ENCODE measurements at regions not wholly inside any gene's neighbourhood (a gene's known extent, or its start where the extent isn't known, plus 50 kb on each side); places are given as distances from the start of the nearest gene placed in this dataset.
"Not testable (repeated sequence)": the region's sequence is repeated elsewhere in the genome, so short reads cannot be mapped to it uniquely, and the experiment has no call there.

DNA sequence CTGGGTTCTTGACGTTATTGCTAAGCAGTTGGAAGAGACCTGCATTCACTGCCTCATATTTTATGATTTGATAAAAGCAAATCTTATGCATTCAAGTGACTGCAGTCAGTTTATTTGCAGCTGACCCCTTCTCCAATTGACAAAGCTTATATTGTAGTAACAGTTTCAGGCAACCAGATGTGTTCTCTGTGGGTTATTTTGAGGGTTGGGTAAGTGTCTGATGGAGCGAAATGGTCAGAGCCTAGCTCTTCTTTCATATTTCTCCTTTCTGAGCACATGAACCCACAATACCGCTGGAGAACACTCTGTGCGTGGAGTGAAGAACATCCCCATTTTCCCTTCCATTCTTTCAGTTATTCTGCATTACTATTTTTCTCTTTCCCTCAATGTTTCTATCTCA lies 125.8 kb upstream of the KCNH8 start:
- Mint-ChIP-seq H3K27ac (no peak overlapping the region), H3K36me3 (no peaks in the 10 kb centered on the region), H3K4me3 (no peak overlapping the region), H3K27me3 (no peaks in the 10 kb centered on the region), H3K4me1 (no peaks in the 10 kb centered on the region), H3K9me3 (peaks cover 0 to 4% (median 0%) of the 10 kb centered on the region in 7 donors)
- ATAC-seq (ENCODE audit: low read depth in 2 of 2): no peak
- DNase-seq: no peak

DNA sequence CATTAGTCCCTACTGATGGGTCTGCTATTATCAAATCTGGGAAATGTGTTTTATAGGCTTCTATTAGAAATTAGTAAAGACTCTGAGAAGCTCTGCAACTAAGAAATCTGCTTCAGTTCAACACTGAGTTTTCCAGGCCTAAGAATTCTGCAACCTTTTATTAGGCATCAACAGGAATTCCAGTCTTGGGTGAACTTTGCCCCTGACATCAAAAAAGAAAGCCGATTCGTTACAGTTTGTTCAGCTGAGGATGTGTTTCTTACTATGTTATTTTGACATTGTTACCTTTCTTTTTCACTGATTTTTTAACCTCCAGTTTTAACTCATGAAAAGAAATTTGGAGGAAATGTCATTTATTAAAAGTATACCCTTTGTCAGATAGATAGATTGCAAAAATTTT lies 131.5 kb upstream of the KCNH8 start:
- no peak for DNase-seq
- Mint-ChIP-seq H3K4me3 (no peak overlapping the region), H3K27me3 (no peaks in the 10 kb centered on the region), H3K27ac (no peak overlapping the region), H3K4me1 (no peaks in the 10 kb centered on the region), H3K9me3 (peaks cover 0 to 4% (median 0%) of the 10 kb centered on the region in 7 donors), H3K36me3 (no peaks in the 10 kb centered on the region)
- ATAC-seq (ENCODE audit: low read depth in 2 of 2): no peak

DNA sequence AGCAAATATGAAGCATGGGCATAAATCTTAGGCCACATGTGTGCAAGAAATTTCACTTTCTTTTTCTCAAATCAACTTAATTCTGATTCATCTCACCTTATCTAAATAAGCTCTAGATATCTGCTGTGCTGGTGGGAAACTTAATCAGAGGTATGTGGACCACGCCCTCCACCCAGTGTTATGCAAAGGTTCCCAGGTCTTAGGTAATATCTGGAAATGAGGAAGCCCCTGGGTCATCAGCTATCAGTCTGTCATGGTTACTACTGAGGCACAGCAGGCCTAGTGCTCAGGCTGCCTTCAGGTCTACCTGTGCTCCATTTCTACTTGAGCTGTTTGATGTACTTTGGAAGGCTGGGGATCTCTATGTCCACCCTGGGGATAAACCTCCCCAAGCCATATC lies 134.4 kb upstream of the KCNH8 start:
- Mint-ChIP-seq H3K9me3 (peaks cover 0 to 7% (median 2%) of the 10 kb centered on the region in 7 donors), H3K36me3 (no peaks in the 10 kb centered on the region), H3K27ac (no peak overlapping the region), H3K4me3 (no peak overlapping the region), H3K4me1 (no peaks in the 10 kb centered on the region), H3K27me3 (no peaks in the 10 kb centered on the region)
- no peak for DNase-seq
- ATAC-seq (ENCODE audit: low read depth in 2 of 2): no peak

DNA sequence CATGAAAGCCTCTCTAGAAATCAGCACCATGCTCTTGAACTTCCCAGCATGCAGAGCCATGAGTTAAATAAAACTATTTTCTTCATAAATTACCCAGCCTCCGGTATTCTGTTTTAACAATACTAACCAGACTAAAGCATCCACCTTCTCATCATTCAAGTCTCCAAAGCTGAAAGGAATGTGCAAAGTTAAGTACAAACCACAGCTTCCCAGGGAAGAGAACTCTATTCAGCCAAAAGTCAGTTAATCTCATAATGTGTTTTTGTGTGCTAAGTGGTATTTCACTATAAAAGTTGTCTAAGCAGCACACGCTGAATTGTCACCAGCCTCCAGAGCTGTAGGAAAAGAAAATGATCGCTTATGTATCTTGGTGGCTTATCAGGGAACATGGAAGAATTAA lies 135.5 kb upstream of the KCNH8 start:
- H3K4me1 Mint-ChIP-seq: no peaks in the 10 kb centered on the region
- H3K27ac Mint-ChIP-seq: no peak overlapping the region
- peaks cover 0 to 4% (median 2%) of the 10 kb centered on the region in 7 donors for H3K9me3 Mint-ChIP-seq
- H3K4me3 Mint-ChIP-seq: no peak overlapping the region
- no peak for DNase-seq
- ATAC-seq (ENCODE audit: low read depth in 2 of 2): no peak
- no peaks in the 10 kb centered on the region for H3K27me3 Mint-ChIP-seq
- no peaks in the 10 kb centered on the region for H3K36me3 Mint-ChIP-seq

DNA sequence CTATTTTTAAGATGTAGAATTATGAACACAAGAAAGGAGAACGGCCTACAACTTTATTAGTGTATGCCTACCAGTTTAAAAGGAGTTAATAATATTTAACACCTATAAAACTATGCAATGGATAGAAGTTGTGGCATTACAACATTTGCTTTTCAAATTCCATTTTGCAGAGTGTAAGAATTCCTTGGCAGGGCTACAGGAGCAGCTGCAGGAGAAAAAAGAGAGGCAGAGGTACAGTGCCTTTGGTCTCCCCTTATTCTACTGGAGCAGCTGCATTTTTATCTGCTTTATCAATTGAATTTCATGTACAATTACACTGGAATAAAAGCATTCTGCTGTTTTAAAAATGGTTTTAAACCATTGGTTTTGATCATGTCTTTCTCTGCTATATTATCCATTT lies 145.7 kb upstream of the KCNH8 start:
- H3K4me3 Mint-ChIP-seq: no peak overlapping the region
- H3K27me3 Mint-ChIP-seq: no peaks in the 10 kb centered on the region
- no peak for ATAC-seq (ENCODE audit: low read depth in 2 of 2)
- no peak for DNase-seq
- no peaks in the 10 kb centered on the region for H3K4me1 Mint-ChIP-seq
- H3K27ac Mint-ChIP-seq: no peak overlapping the region
- H3K36me3 Mint-ChIP-seq: no peaks in the 10 kb centered on the region
- peaks cover 0 to 7% (median 2%) of the 10 kb centered on the region in 7 donors for H3K9me3 Mint-ChIP-seq

DNA sequence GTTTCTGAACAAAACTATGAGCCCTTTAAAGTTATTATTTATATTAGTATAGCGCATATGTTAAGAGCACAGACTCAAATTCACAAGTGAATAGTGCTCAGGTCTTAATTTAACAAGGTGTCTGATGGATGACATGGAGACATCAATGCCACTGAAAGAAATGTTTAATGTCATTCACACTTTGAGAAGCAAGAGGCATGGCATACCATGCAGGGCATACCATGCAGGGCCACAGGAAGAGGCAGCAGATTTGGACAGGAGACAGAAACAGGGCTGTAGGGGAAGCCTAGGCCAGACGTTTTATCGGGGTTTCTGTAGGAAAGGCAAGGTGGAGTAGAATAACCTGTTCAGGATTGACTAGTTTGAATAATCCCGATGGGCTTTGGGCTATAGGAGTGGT lies 150.2 kb upstream of the KCNH8 start:
- Mint-ChIP-seq H3K36me3 (peaks cover 4 to 9% of the 10 kb centered on the region in 2 donors), H3K27ac (no peak overlapping the region), H3K4me1 (no peaks in the 10 kb centered on the region), H3K9me3 (peaks cover 5 to 14% (median 9%) of the 10 kb centered on the region in 7 donors), H3K4me3 (no peak overlapping the region), H3K27me3 (no peaks in the 10 kb centered on the region)
- no peak for DNase-seq
- ATAC-seq (ENCODE audit: low read depth in 2 of 2): no peak

DNA sequence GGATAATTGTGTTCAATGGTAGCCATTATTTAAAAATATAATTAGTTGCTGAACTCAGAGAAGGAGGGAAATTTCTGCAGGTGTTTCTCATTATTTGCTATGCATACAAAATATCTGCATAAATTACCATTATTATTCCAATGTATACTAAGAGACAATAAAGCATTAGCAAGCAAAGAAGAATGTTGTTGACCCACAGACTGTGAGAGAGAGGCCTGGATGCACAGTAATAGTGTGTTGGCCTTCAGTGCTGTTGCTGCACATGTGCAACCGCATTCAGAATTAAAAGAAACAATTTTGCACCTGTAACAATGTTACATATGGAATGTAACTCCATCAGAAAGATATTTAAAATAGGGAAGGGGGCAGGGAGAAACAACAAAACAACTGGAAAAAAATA lies 155.6 kb upstream of the KCNH8 start:
- no peak overlapping the region for H3K27ac Mint-ChIP-seq
- no peak for ATAC-seq (ENCODE audit: low read depth in 2 of 2)
- H3K27me3 Mint-ChIP-seq: no peaks in the 10 kb centered on the region
- H3K36me3 Mint-ChIP-seq: peaks cover 4 to 9% of the 10 kb centered on the region in 2 donors
- H3K9me3 Mint-ChIP-seq: peaks cover 5 to 14% (median 9%) of the 10 kb centered on the region in 7 donors
- no peak for DNase-seq
- H3K4me3 Mint-ChIP-seq: no peak overlapping the region
- no peaks in the 10 kb centered on the region for H3K4me1 Mint-ChIP-seq

DNA sequence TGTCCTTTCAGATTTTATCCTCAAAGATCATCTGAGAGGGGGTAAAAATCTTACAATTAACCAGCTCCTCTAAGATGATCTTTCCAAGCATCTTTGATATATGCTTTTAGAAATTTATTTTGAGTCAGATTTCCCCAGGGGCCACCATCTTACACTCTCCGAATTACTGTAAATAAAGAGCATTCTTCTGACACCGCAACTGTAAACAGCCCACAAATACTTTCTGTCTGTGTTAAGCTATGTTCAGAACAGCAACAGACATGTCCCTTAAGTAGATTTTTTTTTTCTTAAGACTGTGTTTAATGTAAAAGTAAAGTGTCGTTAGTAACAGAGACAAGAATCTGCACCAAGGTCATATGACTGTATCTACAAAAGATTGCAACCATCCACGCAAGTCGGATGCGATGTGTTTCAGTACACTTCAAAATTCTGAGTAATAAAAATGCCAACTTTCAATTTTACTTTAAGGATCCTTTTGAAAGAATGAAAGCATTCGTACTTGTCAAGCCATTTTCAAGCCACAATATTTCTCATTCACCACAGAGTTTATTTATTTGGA lies 159.0 kb upstream of the KCNH8 start:
- H3K4me3 Mint-ChIP-seq: no peak overlapping the region
- DNase-seq: no peak
- H3K27ac Mint-ChIP-seq: no peak overlapping the region
- no peak for ATAC-seq (ENCODE audit: low read depth in 2 of 2)
- H3K4me1 Mint-ChIP-seq: no peaks in the 10 kb centered on the region
- H3K9me3 Mint-ChIP-seq: peaks cover 0 to 2% (median 0%) of the 10 kb centered on the region in 7 donors
- H3K27me3 Mint-ChIP-seq: no peaks in the 10 kb centered on the region
- no peaks in the 10 kb centered on the region for H3K36me3 Mint-ChIP-seq

DNA sequence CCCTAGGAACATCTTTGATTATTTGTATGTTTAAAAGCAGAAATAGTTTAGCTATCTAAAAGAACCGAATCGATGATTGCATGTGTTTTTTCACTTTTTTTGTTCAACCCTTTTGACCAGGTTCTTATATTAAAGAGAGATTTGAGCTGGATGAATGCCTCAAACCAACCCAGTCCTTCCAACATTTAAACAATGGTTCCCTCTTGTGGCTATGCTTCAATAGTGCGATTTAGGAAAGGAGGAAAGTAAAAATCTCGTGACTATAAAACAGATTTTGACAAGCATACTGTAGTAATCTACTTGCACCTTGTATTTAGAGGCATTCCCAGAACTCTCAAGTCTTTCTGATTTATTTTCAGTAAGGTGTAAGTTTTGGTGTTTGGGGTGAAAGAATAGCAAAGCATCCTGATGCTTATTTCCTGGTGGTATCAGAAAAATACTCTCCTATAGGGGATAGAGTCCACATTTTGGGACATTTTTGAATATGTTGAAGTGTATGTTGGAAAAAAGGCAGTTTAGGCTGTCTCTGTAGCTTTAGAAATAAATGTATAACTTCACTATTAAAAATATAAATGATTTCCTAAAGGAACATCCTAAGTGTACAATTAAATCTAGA lies 159.6 kb upstream of the KCNH8 start:
- H3K36me3 Mint-ChIP-seq: no peaks in the 10 kb centered on the region
- no peaks in the 10 kb centered on the region for H3K27me3 Mint-ChIP-seq
- DNase-seq (no peak), ATAC-seq (ENCODE audit: low read depth in 2 of 2) (no peak)
- H3K4me1 Mint-ChIP-seq: no peaks in the 10 kb centered on the region
- H3K9me3 Mint-ChIP-seq: no peaks in the 10 kb centered on the region
- H3K4me3 Mint-ChIP-seq: no peak overlapping the region
- no peak overlapping the region for H3K27ac Mint-ChIP-seq

DNA sequence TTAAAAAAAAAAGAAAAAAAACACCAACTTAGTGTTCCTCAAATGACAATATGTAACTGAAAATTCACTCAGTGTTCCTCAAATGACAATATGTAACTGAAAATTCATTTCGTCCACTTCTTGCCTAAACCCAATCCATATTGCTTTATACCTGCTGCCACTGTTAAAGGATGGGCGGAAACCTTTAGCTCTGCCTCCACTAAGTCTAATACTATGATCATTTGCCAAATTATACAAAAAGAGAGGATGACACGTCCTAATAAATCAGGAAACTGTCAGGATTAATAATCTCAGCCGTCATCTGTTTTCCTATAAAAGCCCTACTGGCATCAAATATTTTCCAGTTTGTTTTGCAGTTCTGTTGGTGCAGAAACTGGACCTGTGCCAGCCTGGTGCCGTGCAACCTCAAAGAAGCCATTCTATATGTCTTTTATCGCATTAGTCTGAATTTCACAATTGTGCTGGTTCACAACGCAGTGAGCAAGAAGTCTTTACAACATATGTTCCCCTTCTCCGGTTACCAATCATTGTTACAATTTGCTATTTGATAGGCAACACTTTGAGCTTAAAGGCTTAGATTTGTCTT lies 160.4 kb upstream of the KCNH8 start:
- no peak for ATAC-seq (ENCODE audit: low read depth in 2 of 2)
- H3K4me3 Mint-ChIP-seq: no peak overlapping the region
- H3K27ac Mint-ChIP-seq: peak overlapping the region in 1 of 6 donors; percentile 88
- H3K36me3 Mint-ChIP-seq: no peaks in the 10 kb centered on the region
- no peaks in the 10 kb centered on the region for H3K27me3 Mint-ChIP-seq
- no peaks in the 10 kb centered on the region for H3K4me1 Mint-ChIP-seq
- H3K9me3 Mint-ChIP-seq: no peaks in the 10 kb centered on the region
- no peak for DNase-seq

DNA sequence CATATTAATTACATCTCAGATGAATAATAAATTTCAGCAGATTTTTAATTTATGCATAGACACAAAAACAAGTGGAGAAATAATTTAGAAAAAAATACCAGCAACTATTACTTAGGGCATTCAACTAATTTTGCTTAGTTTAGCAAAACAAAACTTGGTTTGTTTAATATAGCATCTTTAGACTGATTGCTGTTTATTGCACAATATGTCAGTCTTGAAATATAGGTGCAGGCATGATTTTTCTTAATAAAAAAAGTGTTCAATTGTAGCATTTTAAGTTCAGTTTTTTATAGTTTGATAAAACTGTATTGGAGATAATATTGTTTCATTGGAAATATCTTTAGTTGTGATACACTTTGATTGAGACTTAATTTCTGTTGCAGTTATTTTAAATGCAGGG lies 161.2 kb upstream of the KCNH8 start:
- Mint-ChIP-seq H3K36me3 (no peaks in the 10 kb centered on the region), H3K27me3 (no peaks in the 10 kb centered on the region), H3K9me3 (no peaks in the 10 kb centered on the region), H3K4me1 (no peaks in the 10 kb centered on the region), H3K4me3 (no peak overlapping the region), H3K27ac (no peak overlapping the region)
- no peak for ATAC-seq (ENCODE audit: low read depth in 2 of 2)
- DNase-seq: no peak

DNA sequence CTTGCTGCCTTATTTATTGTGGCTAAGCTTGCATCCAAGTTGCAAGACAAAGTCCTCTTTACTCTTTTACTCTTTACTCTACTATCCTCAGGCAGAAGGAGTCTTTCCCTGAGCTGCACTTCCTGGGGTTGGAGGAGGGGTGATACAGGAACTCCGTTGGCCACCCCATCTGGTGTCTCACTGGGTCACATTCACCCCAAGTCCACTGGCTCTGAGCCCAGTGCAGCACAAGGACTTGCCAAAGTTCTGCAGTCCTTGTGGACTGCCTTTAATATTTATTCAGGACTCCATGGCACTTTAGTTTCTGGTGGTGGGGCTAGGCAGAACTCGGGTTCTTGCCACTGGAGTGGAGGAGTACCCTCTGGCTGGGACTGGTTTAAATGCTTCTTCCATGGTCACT lies 165.4 kb upstream of the KCNH8 start:
- no peak for DNase-seq
- Mint-ChIP-seq H3K27me3 (no peaks in the 10 kb centered on the region), H3K4me3 (peak overlapping the region in 1 of 8 donors; percentile 68), H3K27ac (peak overlapping the region in 1 of 6 donors; percentile 81), H3K36me3 (no peaks in the 10 kb centered on the region), H3K4me1 (no peaks in the 10 kb centered on the region), H3K9me3 (peaks cover 0 to 6% (median 0%) of the 10 kb centered on the region in 7 donors)
- ATAC-seq (ENCODE audit: low read depth in 2 of 2): no peak

DNA sequence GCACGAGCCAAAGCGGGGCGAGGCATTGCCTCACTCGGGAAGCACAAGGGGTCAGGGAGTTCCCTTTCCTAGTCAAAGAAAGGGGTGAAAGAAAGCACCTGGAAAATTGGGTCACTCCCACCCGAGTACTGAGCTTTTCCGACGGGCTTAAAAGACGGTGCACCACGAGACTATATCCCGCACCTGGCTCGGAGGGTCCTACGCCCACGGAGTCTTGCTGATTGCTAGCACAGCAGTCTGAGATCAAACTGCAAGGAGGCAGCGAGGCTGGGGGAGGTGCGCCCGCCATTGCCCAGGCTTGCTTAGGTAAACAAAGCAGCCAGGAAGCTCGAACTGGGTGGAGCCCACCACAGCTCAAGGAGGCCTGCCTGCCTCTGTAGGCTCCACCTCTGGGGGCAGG lies 172.2 kb upstream of the KCNH8 start:
- H3K4me3 Mint-ChIP-seq; H3K27ac Mint-ChIP-seq; ATAC-seq (ENCODE audit: low read depth in 2 of 2); DNase-seq; H3K4me1 Mint-ChIP-seq: not testable (repeated sequence)
- Mint-ChIP-seq H3K9me3 (peaks cover 12 to 47% (median 29%) of the 10 kb centered on the region in 7 donors), H3K36me3 (peaks cover 0 to 16% of the 10 kb centered on the region in 2 donors), H3K27me3 (peaks cover 0 to 17% (median 8%) of the 10 kb centered on the region in 3 donors)

DNA sequence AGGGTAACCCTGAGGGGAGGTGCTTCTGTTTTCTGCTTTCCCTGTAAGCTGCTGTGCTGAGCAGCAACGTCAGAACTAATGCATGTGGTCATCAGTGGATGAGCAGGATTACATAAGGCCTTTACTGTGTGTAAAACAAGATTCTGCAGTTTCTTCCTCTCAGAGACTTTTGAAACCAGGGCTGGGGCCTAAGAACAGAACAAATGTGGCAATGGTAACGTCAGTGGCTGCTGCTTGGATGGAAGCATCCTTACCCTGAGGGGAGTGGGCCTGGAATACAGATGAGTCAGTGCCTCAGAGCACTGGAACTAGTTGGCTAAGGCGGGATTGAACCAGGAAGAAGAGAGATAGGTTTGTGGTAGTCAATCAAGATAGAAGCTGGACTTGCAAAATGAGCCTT lies 180.2 kb upstream of the KCNH8 start:
- DNase-seq (no peak), ATAC-seq (ENCODE audit: low read depth in 2 of 2) (no peak)
- Mint-ChIP-seq H3K4me1 (no peaks in the 10 kb centered on the region), H3K27ac (no peak overlapping the region), H3K4me3 (no peak overlapping the region), H3K36me3 (peaks cover 0 to 5% of the 10 kb centered on the region in 2 donors), H3K9me3 (peaks cover 0 to 25% (median 6%) of the 10 kb centered on the region in 7 donors), H3K27me3 (peaks cover 0 to 6% (median 0%) of the 10 kb centered on the region in 3 donors)

Measured in naive B cell (primary cell).